SU-DHL-6 (cell line): ENCODE measurements at regions not wholly inside any gene's neighbourhood (a gene's known extent, or its start where the extent isn't known, plus 50 kb on each side); places are given as distances from the start of the nearest gene placed in this dataset.

ENCODE experiments used
- H2AFZ ChIP-seq: fragments of 200-600 bp; sonication (generic); 2 replicates; pipeline ENCODE4 v1.6.1; 2014; ENCODE audit warnings: low read depth, mild to moderate bottlenecking, moderate library complexity, mixed read lengths, antibody characterized with exemption, low read length; ENCODE audit not compliant: severe bottlenecking
- H3F3A ChIP-seq: fragments of 200-600 bp; shearing (Covaris generic); 2 replicates; pipeline ENCODE4 v1.6.0; 2016; ENCODE audit warnings: antibody characterized with exemption, mild to moderate bottlenecking; ENCODE audit not compliant: insufficient read depth
- H3K27ac ChIP-seq: fragments of 200-600 bp; sonication (generic); 2 replicates; pipeline ENCODE4 v1.5.1; 2016; ENCODE audit warnings: low read depth, mild to moderate bottlenecking, low read length, moderate library complexity, mixed read lengths
- H3K27me3 ChIP-seq: fragments of 200-600 bp; sonication (generic), shearing (Covaris generic); 2 replicates; pipeline ENCODE4 v1.6.0; 2014; ENCODE audit warnings: mild to moderate bottlenecking, low read length
- H3K36me3 ChIP-seq: fragments of 200-600 bp; sonication (generic); 2 replicates; pipeline ENCODE4 v1.6.1; 2014; ENCODE audit warnings: mild to moderate bottlenecking, low read length, mixed read lengths
- H3K4me2 ChIP-seq: fragments of 300-600, 200-600 bp; shearing (Covaris generic), sonication (generic); 2 replicates; pipeline ENCODE4 v1.6.0; 2014; ENCODE audit warnings: low read length, low read depth, mild to moderate bottlenecking; ENCODE audit not compliant: poor library complexity, severe bottlenecking
- H3K4me3 ChIP-seq: fragments of 200-600 bp; sonication (generic); 2 replicates; pipeline ENCODE4 v1.5.1; 2014; ENCODE audit warnings: antibody characterized with exemption, low read length, mild to moderate bottlenecking, mixed read lengths; ENCODE audit not compliant: insufficient read depth, poor library complexity, severe bottlenecking
- H3K79me2 ChIP-seq: fragments of 200-600 bp; sonication (generic); 2 replicates; pipeline ENCODE4 v1.6.1; 2014; ENCODE audit warnings: mild to moderate bottlenecking, low read length, moderate library complexity; ENCODE audit not compliant: insufficient read depth
- H3K9ac ChIP-seq: fragments of 200-600 bp; sonication (generic); 2 replicates; pipeline ENCODE4 v1.7.0; 2014; ENCODE audit warnings: mild to moderate bottlenecking, low read length
- H3K9me2 ChIP-seq: fragments of 200-600 bp; sonication (generic); replicated peaks from 2 replicates; pipeline ENCODE4 v1.6.1; 2014; ENCODE audit warnings: low read length; ENCODE audit not compliant: insufficient read depth
- H3K9me3 ChIP-seq: fragments of 200-600 bp; sonication (generic); 2 replicates; pipeline ENCODE4 v1.6.1; 2014; ENCODE audit warnings: low read length, mixed read lengths; ENCODE audit not compliant: insufficient read depth
- H4K20me1 ChIP-seq: fragments of 200-600 bp; sonication (generic); 2 replicates; pipeline ENCODE4 v1.6.1; 2014; ENCODE audit warnings: low read depth, mild to moderate bottlenecking, antibody characterized with exemption, low read length, moderate library complexity, mixed read lengths
- CTCF ChIP-seq: fragments of 200-600 bp; sonication (generic); IDR thresholded peaks from one replicate; pipeline ENCODE4 v1.5.1; 2017; ENCODE audit warnings: antibody characterized with exemption, mild to moderate bottlenecking, low read length, moderate library complexity; ENCODE audit not compliant: insufficient read depth, poor library complexity, severe bottlenecking
- EZH2phosphoT487 ChIP-seq: fragments of 200-600 bp; sonication (generic), shearing (Covaris generic); conservative IDR thresholded peaks from 2 replicates; pipeline ENCODE4 v1.6.1; 2018; ENCODE audit warnings: mild to moderate bottlenecking, antibody characterized with exemption, low read length, moderate library complexity, mixed read lengths

DNA sequence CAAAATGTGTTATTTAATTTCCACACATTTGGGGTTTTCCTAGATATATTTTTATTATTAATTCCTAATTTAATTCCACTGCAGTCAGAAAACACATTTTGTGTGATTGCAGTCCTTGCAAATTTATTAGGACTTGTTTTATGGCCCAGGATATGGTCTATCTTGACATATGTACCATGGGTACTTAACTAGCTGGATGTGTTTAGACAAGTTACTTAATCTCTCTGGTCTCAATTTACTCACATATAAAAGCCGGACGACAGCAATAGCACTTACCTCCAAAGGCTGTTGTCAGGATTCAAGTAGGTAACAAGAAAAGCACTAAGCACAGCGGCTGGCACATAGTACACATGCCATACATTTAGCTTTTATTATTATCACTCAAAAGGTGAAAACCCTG lies 118.2 kb upstream of the MSX2 start:
- H3K9me3 ChIP-seq, result no peaks in the 10 kb centered on the region
- H3K27ac ChIP-seq, result no peak overlapping the region
- H3K9ac ChIP-seq, result no peak overlapping the region
- TF ChIP-seq CTCF (no peak), EZH2phosphoT487 (no peak)
- no peaks in the 10 kb centered on the region for H3K79me2 ChIP-seq
- no peak overlapping the region for H2AFZ ChIP-seq
- H4K20me1 ChIP-seq, result no peaks in the 10 kb centered on the region
- H3K27me3 ChIP-seq, result no peaks in the 10 kb centered on the region
- no peaks in the 10 kb centered on the region for H3K9me2 ChIP-seq
- H3K4me3 ChIP-seq, result no peak overlapping the region
- no peaks in the 10 kb centered on the region for H3K36me3 ChIP-seq
- no peaks in the 10 kb centered on the region for H3F3A ChIP-seq
- H3K4me2 ChIP-seq, result no peak overlapping the region

- TF ChIP-seq EZH2phosphoT487 (no peak), CTCF (no peak)
- no peak overlapping the region for H3K4me2 ChIP-seq
- no peak overlapping the region for H3K27ac ChIP-seq
- H3K9me2 ChIP-seq, result no peaks in the 10 kb centered on the region
- H3K4me3 ChIP-seq, result no peak overlapping the region
- no peaks in the 10 kb centered on the region for H3F3A ChIP-seq
- no peaks in the 10 kb centered on the region for H3K36me3 ChIP-seq
- H3K79me2 ChIP-seq, result no peaks in the 10 kb centered on the region
- H3K9ac ChIP-seq, result no peak overlapping the region
- H2AFZ ChIP-seq, result no peak overlapping the region
- H3K27me3 ChIP-seq, result no peaks in the 10 kb centered on the region
- no peaks in the 10 kb centered on the region for H3K9me3 ChIP-seq
- no peaks in the 10 kb centered on the region for H4K20me1 ChIP-seq
Measured at GRCh38 chr5:174606646-174607045, 117.7 kb upstream of the MSX2 start.

DNA sequence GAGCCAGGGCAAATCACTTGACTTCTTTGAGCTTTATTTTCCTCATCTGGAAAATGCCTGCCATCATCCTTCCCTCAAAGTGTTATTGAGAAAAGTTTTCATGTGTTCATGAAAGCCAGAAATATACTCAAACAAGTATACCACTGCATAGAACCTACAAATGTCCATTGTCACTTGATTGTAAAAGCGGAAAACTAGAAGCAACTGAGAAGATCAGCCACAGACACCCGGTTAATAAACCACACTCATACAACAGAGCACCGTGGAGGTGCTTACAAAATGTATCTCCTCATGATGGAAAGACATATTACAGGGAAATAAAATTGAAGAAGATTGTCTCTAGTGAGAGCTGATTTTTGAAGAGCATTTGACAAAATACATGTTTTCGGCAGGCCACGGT lies 117.2 kb upstream of the MSX2 start:
- no peaks in the 10 kb centered on the region for H3K9me3 ChIP-seq
- no peaks in the 10 kb centered on the region for H3K27me3 ChIP-seq
- H3K9ac ChIP-seq, result no peak overlapping the region
- no peaks in the 10 kb centered on the region for H3K36me3 ChIP-seq
- no peaks in the 10 kb centered on the region for H3F3A ChIP-seq
- H3K4me2 ChIP-seq, result no peak overlapping the region
- H3K79me2 ChIP-seq, result no peaks in the 10 kb centered on the region
- no peaks in the 10 kb centered on the region for H3K9me2 ChIP-seq
- no peak overlapping the region for H3K27ac ChIP-seq
- no peak overlapping the region for H3K4me3 ChIP-seq
- H4K20me1 ChIP-seq, result no peaks in the 10 kb centered on the region
- TF ChIP-seq CTCF (no peak), EZH2phosphoT487 (no peak)
- no peak overlapping the region for H2AFZ ChIP-seq

DNA sequence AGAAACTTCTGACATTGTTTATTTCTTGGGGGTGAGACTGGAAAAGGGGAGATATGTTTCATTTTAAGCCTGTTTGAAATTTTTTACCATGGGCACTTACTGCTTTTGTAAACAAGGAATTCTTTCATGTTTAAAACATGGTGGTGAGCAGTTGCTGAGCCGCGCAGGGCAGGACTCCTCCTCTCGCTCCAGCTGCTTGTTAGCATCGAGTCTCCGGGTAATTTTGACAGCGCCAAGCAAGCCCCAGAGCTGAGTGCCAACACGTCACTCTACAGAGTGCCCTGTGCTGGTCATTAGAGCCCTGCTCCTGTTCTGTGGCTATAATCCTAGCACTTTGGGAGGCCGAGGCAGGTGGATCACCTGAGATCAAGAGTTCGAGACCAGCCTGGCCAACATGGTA lies 116.5 kb upstream of the MSX2 start:
- no peak overlapping the region for H3K9ac ChIP-seq

More for the DNA sequence above, 116.5 kb upstream of the MSX2 start:
- no peaks in the 10 kb centered on the region for H3K9me2 ChIP-seq
- H3K27me3 ChIP-seq, result no peaks in the 10 kb centered on the region
- no peak overlapping the region for H2AFZ ChIP-seq
- no peaks in the 10 kb centered on the region for H3K36me3 ChIP-seq
- no peak overlapping the region for H3K27ac ChIP-seq
- no peaks in the 10 kb centered on the region for H3F3A ChIP-seq
- no peak overlapping the region for H3K4me3 ChIP-seq
- no peaks in the 10 kb centered on the region for H3K9me3 ChIP-seq
- no peaks in the 10 kb centered on the region for H4K20me1 ChIP-seq
- H3K79me2 ChIP-seq, result no peaks in the 10 kb centered on the region
- no peak overlapping the region for H3K4me2 ChIP-seq
- TF ChIP-seq EZH2phosphoT487 (no peak), CTCF (no peak)
